ENCODE measurements at regions not wholly inside any gene's neighbourhood (a gene's known extent, or its start where the extent isn't known, plus 50 kb on each side); places are given as distances from the start of the nearest gene placed in this dataset.

GRCh38 chr14:104439625-104440024, 139.9 kb upstream of the C14orf180 start:
- no peak for FAIRE-seq
- intact Hi-C loops (cut with DNase I): no loop called here

GRCh38 chr14:104440297-104440956, 139.1 kb upstream of the C14orf180 start:
- Histone ChIP-seq H3K9ac (ENCODE audit: low read length in 3 of 3) (no peak overlapping the region), H3K4me1 (ENCODE audit: control insufficient read depth in 2 of 3, insufficient read depth in 2 of 3, low read depth in 1 of 3, low read length in 3 of 3) (peaks cover 0 to 13% (median 0%) of the 10 kb centered on the region in 3 donors), H3K4me3 (ENCODE audit: low read length in 3 of 3) (no peak overlapping the region), H3K36me3 (ENCODE audit: control insufficient read depth in 2 of 3, insufficient read depth in 3 of 3, low read length in 3 of 3) (no peaks in the 10 kb centered on the region), H3K9me3 (ENCODE audit: control insufficient read depth in 2 of 3, insufficient read depth in 1 of 3, low read length in 3 of 3) (no peaks in the 10 kb centered on the region), H3K27ac (ENCODE audit: low read depth in 2 of 2, low read length in 2 of 2) (no peak overlapping the region), H3K27me3 (ENCODE audit: control insufficient read depth, insufficient read depth, low read length) (no peaks in the 10 kb centered on the region)
- FAIRE-seq: no peak
- intact Hi-C loops (cut with DNase I): no loop called here
- no peak for TF ChIP-seq CTCF (IDR thresholded peaks at IDR 0.05; ENCODE audit: borderline replicate concordance, extremely low read depth, insufficient read depth)
- no peak for DNase-seq

More at GRCh38 chr14:104439625-104440024, 139.9 kb upstream of the C14orf180 start:
- peaks cover 0 to 13% (median 0%) of the 10 kb centered on the region in 3 donors for H3K4me1 ChIP-seq (ENCODE audit: control insufficient read depth in 2 of 3, insufficient read depth in 2 of 3, low read depth in 1 of 3, low read length in 3 of 3)
- H3K36me3 ChIP-seq (ENCODE audit: control insufficient read depth in 2 of 3, insufficient read depth in 3 of 3, low read length in 3 of 3): no peaks in the 10 kb centered on the region
- no peaks in the 10 kb centered on the region for H3K27me3 ChIP-seq (ENCODE audit: control insufficient read depth, insufficient read depth, low read length)
- H3K9me3 ChIP-seq (ENCODE audit: control insufficient read depth in 2 of 3, insufficient read depth in 1 of 3, low read length in 3 of 3): no peaks in the 10 kb centered on the region
- TF ChIP-seq CTCF (IDR thresholded peaks at IDR 0.05; ENCODE audit: borderline replicate concordance, extremely low read depth, insufficient read depth): no peak
- no peak for DNase-seq
- H3K27ac ChIP-seq (ENCODE audit: low read depth in 2 of 2, low read length in 2 of 2): no peak overlapping the region
- no peak overlapping the region for H3K9ac ChIP-seq (ENCODE audit: low read length in 3 of 3)
- no peak overlapping the region for H3K4me3 ChIP-seq (ENCODE audit: low read length in 3 of 3)

- no peak for FAIRE-seq
Observed at GRCh38 chr14:104441275-104442106, 138.1 kb upstream of the C14orf180 start.

More at GRCh38 chr14:104441275-104442106, 138.1 kb upstream of the C14orf180 start:
- TF ChIP-seq CTCF (IDR thresholded peaks at IDR 0.05; ENCODE audit: borderline replicate concordance, extremely low read depth, insufficient read depth): no peak
- no peak for DNase-seq
- no peak overlapping the region for H3K9ac ChIP-seq (ENCODE audit: low read length in 3 of 3)
- no peak overlapping the region for H3K4me3 ChIP-seq (ENCODE audit: low read length in 3 of 3)
- peaks cover 0 to 8% (median 0%) of the 10 kb centered on the region in 3 donors for H3K4me1 ChIP-seq (ENCODE audit: control insufficient read depth in 2 of 3, insufficient read depth in 2 of 3, low read depth in 1 of 3, low read length in 3 of 3)
- H3K9me3 ChIP-seq (ENCODE audit: control insufficient read depth in 2 of 3, insufficient read depth in 1 of 3, low read length in 3 of 3): no peaks in the 10 kb centered on the region
- H3K27ac ChIP-seq (ENCODE audit: low read depth in 2 of 2, low read length in 2 of 2): no peak overlapping the region
- no peaks in the 10 kb centered on the region for H3K36me3 ChIP-seq (ENCODE audit: control insufficient read depth in 2 of 3, insufficient read depth in 3 of 3, low read length in 3 of 3)
- intact Hi-C loops (cut with DNase I): no loop called here
- no peaks in the 10 kb centered on the region for H3K27me3 ChIP-seq (ENCODE audit: control insufficient read depth, insufficient read depth, low read length)
